Parathyroid adenoma (tissue), 2 donors: ENCODE measurements at regions not wholly inside any gene's neighbourhood (a gene's known extent, or its start where the extent isn't known, plus 50 kb on each side); places are given as distances from the start of the nearest gene placed in this dataset.
"Not testable (repeated sequence)": the region's sequence is repeated elsewhere in the genome, so short reads cannot be mapped to it uniquely, and the experiment has no call there.

Experiments used
- H2AFZ ChIP-seq: fragments of 300-600 bp; sonication (generic); one replicate; pipeline ENCODE4 v1.7.0; 2017; ENCODE audit warnings: antibody characterized with exemption, mild to moderate bottlenecking
- H3K27ac ChIP-seq: fragments of 300-600 bp; sonication (generic); one replicate; pipeline ENCODE4 v1.7.0; 2017
- H3K27me3 ChIP-seq: fragments of 300-600 bp; sonication (generic); one replicate; pipeline ENCODE4 v1.7.0; 2017; ENCODE audit warnings: low read length; ENCODE audit not compliant: control insufficient read depth, insufficient read depth
- H3K36me3 ChIP-seq: fragments of 300-600 bp; sonication (generic); one replicate; pipeline ENCODE4 v1.7.0; 2017; ENCODE audit warnings: low read length; ENCODE audit not compliant: control insufficient read depth, insufficient read depth
- H3K4me1 ChIP-seq: fragments of 300-600 bp; sonication (generic); one replicate; pipeline ENCODE4 v1.7.0; 2017; ENCODE audit warnings: control low read depth
- H3K4me2 ChIP-seq: fragments of 300-600 bp; sonication (generic); one replicate; pipeline ENCODE4 v1.7.0; 2017; ENCODE audit warnings: low read length
- H3K4me3 ChIP-seq: fragments of 300-600 bp; sonication (generic); one replicate; pipeline ENCODE4 v1.7.0; 2017; ENCODE audit warnings: low read depth, low read length
- H3K79me2 ChIP-seq: fragments of 300-600 bp; sonication (generic); one replicate; pipeline ENCODE4 v1.7.0; 2017; ENCODE audit warnings: control low read depth
- H3K9ac ChIP-seq: fragments of 300-600 bp; sonication (generic); one replicate; pipeline ENCODE4 v1.7.0; 2017; ENCODE audit warnings: mild to moderate bottlenecking
- H3K9me3 ChIP-seq: fragments of 300-600 bp; sonication (generic); one replicate; pipeline ENCODE4 v1.7.0; 2017; ENCODE audit warnings: low read length; ENCODE audit not compliant: control insufficient read depth
- TF ChIP-seq, protein P1 (sequence below): fragments of 300-600 bp; sonication (generic); IDR thresholded peaks from one replicate; pipeline ENCODE4 v1.7.0; 2017; ENCODE audit warnings: antibody characterized with exemption, mild to moderate bottlenecking
- donor health status: primary hyperparathyroidism.

DNA sequence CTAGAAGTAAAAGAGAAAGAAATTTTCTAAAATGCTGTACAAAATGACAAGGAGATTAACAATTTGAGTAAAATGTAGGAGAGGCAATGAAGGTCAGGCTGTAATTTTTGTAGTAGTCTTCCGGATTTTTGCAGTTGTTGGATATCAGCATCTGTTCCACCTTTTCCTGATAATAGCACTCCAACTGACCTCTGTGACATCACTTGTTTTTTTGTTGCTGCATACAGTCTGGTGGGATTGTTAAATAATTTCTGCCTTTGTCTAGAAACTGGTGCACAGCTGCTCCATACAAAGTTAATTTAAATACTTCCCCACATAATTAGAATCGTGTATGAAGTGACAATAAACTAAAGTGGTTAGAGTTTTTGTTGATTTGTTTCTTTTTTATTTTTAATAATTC, 731.4 kb downstream of the PLOD2 start:
- TF ChIP-seq, protein P1, sequence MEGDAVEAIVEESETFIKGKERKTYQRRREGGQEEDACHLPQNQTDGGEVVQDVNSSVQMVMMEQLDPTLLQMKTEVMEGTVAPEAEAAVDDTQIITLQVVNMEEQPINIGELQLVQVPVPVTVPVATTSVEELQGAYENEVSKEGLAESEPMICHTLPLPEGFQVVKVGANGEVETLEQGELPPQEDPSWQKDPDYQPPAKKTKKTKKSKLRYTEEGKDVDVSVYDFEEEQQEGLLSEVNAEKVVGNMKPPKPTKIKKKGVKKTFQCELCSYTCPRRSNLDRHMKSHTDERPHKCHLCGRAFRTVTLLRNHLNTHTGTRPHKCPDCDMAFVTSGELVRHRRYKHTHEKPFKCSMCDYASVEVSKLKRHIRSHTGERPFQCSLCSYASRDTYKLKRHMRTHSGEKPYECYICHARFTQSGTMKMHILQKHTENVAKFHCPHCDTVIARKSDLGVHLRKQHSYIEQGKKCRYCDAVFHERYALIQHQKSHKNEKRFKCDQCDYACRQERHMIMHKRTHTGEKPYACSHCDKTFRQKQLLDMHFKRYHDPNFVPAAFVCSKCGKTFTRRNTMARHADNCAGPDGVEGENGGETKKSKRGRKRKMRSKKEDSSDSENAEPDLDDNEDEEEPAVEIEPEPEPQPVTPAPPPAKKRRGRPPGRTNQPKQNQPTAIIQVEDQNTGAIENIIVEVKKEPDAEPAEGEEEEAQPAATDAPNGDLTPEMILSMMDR = no peak
- no peaks in the 10 kb centered on the region for H3K4me1 ChIP-seq
- no peak overlapping the region for H2AFZ ChIP-seq
- H3K9ac ChIP-seq = no peak overlapping the region
- no peaks in the 10 kb centered on the region for H3K36me3 ChIP-seq
- no peaks in the 10 kb centered on the region for H3K9me3 ChIP-seq
- H3K4me2 ChIP-seq = no peak overlapping the region
- H3K27ac ChIP-seq = no peak overlapping the region
- H3K79me2 ChIP-seq = no peaks in the 10 kb centered on the region
- no peaks in the 10 kb centered on the region for H3K27me3 ChIP-seq
- no peak overlapping the region for H3K4me3 ChIP-seq

DNA sequence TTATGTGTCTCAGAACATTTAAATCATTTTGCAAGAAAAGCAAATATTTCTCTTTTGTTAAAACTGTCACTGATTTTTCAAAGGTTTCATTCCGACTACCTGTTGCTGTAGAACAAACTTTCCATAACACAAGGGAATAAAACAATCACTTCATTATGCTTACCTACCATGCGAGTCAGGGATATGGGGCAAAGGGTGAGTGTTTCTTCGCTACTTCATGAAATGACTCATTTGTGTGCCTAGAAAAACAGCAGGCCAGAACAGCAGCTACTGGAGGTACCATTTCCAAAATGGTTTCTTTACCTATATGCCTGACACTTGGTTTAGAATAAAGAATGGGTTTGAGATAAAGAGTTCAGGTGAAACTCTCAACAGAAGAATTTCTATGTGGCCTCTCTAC, 712.5 kb downstream of the PLOD2 start:
- Histone ChIP-seq H3K4me3 (no peak overlapping the region), H3K9me3 (no peaks in the 10 kb centered on the region), H3K4me2 (no peak overlapping the region), H3K27ac (no peak overlapping the region), H3K79me2 (no peaks in the 10 kb centered on the region), H3K36me3 (no peaks in the 10 kb centered on the region), H3K9ac (no peak overlapping the region), H3K4me1 (no peaks in the 10 kb centered on the region), H3K27me3 (no peaks in the 10 kb centered on the region), H2AFZ (no peak overlapping the region)
- TF ChIP-seq, protein P1 = no peak

DNA sequence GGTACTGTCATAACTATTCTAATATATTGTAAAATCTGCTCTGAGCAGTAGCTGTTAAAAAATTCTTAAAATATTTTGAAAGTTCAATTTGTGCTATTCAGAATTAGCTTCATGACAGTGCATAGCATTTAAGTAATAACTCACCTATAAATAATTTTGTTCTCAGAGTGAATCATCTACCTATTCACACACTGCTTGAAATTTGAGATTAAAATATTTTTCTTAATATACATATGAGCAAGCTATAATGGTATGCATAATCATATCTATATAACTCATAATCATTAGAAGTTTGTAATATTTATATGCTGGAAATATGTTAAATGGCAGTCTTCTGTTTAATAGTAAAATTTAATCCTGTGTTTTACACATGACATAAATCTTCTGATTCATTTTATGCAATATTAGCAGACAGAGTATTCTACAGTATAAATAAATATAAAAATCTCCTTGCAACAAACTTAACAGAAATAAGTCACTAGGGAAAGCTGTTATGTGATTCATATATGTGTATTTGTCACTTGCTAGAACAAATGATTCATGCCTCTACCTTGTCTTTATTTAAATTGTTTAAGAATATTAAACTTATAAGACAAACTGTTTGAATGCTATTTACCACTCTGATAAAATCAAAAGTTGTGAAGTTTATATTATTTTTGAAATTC, 710.8 kb downstream of the PLOD2 start:
- no peaks in the 10 kb centered on the region for H3K36me3 ChIP-seq

DNA sequence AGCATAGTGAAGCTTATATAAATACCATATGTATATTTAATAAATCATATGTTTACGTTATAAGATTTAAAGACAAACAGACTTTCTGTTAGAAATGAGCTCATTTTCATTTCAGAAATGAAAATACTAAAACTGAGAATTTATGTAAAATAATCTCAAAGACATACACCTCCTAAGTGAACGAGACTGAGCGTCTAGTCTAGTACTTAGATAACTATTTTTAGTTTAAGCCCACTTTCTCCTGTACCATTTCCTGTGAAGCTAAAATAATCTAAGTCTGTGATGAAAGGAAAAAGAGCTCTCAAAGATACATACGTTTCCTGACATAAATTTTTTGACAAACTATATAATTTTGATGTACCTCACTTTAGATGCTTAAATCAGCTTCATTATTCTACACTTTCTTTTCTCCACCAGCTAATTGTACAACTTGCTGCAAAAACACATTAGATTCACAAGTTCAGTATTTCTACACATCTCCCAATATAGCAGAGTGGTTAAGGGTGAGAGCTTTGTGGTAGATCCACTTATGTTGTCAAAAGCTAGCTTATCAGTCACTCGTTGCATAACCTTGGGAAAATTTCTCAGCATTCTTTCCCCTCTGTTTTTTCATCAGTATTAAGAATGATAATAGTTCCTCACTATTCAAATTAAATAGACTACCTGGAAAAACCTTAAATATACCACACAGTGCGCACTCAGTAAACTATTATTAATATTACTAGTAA, 703.0 kb downstream of the PLOD2 start:
- H3K4me3 ChIP-seq = no peak overlapping the region
- H3K9me3 ChIP-seq = no peaks in the 10 kb centered on the region
- H2AFZ ChIP-seq = no peak overlapping the region
- H3K79me2 ChIP-seq = no peaks in the 10 kb centered on the region
- no peak overlapping the region for H3K27ac ChIP-seq
- TF ChIP-seq, protein P1 = no peak
- no peaks in the 10 kb centered on the region for H3K4me1 ChIP-seq
- no peaks in the 10 kb centered on the region for H3K36me3 ChIP-seq
- H3K9ac ChIP-seq = no peak overlapping the region
- no peaks in the 10 kb centered on the region for H3K27me3 ChIP-seq
- H3K4me2 ChIP-seq = no peak overlapping the region

More for the DNA sequence above, 710.8 kb downstream of the PLOD2 start:
- Histone ChIP-seq H3K9ac (no peak overlapping the region), H3K27ac (no peak overlapping the region), H3K4me3 (no peak overlapping the region), H3K27me3 (no peaks in the 10 kb centered on the region), H2AFZ (no peak overlapping the region), H3K4me2 (no peak overlapping the region), H3K4me1 (no peaks in the 10 kb centered on the region), H3K79me2 (no peaks in the 10 kb centered on the region), H3K9me3 (no peaks in the 10 kb centered on the region)
- TF ChIP-seq, protein P1 = no peak

DNA sequence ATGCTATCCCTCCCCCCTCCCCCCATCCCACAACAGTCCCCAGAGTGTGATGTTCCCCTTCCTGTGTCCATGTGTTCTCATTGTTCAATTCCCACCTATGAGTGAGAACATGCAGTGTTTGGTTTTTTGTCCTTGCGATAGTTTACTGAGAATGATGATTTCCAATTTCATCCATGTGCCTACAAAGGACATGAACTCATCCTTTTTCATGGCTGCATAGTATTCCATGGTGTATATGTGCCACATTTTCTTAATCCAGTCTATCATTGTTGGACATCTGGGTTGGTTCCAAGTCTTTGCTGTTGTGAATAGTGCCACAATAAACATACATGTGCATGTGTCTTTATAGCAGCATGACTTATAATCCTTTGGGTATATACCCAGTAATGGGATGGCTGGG, 701.3 kb downstream of the PLOD2 start:
- H3K27ac ChIP-seq, H3K9me3 ChIP-seq, H3K9ac ChIP-seq, H3K4me2 ChIP-seq, H3K79me2 ChIP-seq, H2AFZ ChIP-seq, H3K36me3 ChIP-seq, H3K4me3 ChIP-seq, H3K27me3 ChIP-seq, H3K4me1 ChIP-seq: not testable (repeated sequence)
